ENCODE measurements at regions not wholly inside any gene's neighbourhood (a gene's known extent, or its start where the extent isn't known, plus 50 kb on each side); places are given as distances from the start of the nearest gene placed in this dataset.

DNA sequence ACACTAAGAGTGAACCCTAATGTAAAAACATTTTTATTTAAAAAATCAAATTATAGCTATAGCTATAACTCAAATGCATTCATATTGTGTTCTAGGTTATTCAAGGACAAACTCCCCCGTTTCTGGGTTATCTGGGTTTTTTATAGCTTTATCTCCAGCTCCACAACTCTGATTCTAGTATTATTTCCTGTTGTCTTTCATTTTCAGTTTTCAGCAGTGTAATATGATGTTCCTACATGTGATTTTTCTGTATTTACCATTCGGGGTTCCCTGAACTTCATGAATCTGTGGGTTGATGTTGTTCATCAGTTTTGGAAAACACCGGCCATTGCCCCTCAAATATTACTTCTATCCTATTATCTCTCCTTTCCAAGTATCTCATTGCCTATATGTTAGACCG, 221.9 kb upstream of the FOXN3 start:
- intact Hi-C loops (cut with DNase I; ENCODE audit: low total_unique reads) = no loop called here
- Histone ChIP-seq H3K27me3 (no peaks in the 10 kb centered on the region), H3K4me3 (no peak overlapping the region), H3K27ac (no peak overlapping the region), H3K9me3 (no peaks in the 10 kb centered on the region), H3K36me3 (no peaks in the 10 kb centered on the region), H3K4me1 (no peaks in the 10 kb centered on the region)
- TF ChIP-seq, protein P1, sequence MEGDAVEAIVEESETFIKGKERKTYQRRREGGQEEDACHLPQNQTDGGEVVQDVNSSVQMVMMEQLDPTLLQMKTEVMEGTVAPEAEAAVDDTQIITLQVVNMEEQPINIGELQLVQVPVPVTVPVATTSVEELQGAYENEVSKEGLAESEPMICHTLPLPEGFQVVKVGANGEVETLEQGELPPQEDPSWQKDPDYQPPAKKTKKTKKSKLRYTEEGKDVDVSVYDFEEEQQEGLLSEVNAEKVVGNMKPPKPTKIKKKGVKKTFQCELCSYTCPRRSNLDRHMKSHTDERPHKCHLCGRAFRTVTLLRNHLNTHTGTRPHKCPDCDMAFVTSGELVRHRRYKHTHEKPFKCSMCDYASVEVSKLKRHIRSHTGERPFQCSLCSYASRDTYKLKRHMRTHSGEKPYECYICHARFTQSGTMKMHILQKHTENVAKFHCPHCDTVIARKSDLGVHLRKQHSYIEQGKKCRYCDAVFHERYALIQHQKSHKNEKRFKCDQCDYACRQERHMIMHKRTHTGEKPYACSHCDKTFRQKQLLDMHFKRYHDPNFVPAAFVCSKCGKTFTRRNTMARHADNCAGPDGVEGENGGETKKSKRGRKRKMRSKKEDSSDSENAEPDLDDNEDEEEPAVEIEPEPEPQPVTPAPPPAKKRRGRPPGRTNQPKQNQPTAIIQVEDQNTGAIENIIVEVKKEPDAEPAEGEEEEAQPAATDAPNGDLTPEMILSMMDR (IDR thresholded peaks at IDR 0.05) = no peak
- DNase-seq = no peak

DNA sequence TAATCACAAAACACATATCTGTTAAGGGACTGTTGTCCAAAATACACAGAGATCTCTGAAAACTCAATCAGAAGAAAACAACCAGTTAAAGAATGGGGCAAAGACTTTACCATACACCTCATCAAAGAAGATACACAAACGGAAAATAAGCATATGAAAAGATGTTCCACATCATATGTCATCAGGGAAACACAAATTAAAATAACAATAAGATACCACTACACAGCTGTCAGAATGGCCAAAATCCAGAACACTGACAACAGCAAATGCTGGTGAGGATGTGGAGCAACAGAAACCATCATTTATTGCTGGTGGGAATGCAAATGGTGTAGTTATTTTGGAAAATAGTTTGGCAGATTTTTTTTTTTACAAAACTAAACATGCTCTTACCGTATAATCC, 220.5 kb upstream of the FOXN3 start:
- Histone ChIP-seq H3K27me3 (no peaks in the 10 kb centered on the region), H3K36me3 (no peaks in the 10 kb centered on the region), H3K4me3 (no peak overlapping the region), H3K27ac (no peak overlapping the region), H3K9me3 (no peaks in the 10 kb centered on the region), H3K4me1 (no peaks in the 10 kb centered on the region)
- intact Hi-C loops (cut with DNase I; ENCODE audit: low total_unique reads) = no loop called here
- TF ChIP-seq, protein P1 (IDR thresholded peaks at IDR 0.05) = no peak
- DNase-seq = no peak

DNA sequence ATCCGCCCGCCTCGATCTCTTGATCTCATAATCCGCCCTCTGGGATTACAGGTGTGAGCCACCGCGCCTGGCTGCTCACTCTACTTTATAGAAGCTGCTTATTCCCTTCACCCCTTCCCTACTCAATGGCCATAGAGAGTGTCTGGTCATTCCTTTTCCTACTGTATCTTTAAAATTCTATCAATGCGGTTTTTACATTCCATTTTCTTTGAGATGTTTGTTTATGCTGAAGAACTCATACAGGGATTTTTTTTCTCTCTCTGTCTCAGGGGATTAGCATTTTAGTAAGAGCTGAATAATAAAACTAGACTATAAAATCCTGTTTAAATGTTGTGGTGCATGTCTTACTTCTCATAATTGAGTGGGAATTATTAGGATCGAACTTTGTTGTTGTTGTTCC, 218.6 kb upstream of the FOXN3 start:
- Histone ChIP-seq H3K36me3 (no peaks in the 10 kb centered on the region), H3K4me3 (no peak overlapping the region), H3K9me3 (no peaks in the 10 kb centered on the region), H3K4me1 (no peaks in the 10 kb centered on the region), H3K27ac (no peak overlapping the region), H3K27me3 (no peaks in the 10 kb centered on the region)
- TF ChIP-seq, protein P1 (IDR thresholded peaks at IDR 0.05) = no peak
- no peak for DNase-seq
- intact Hi-C loops (cut with DNase I; ENCODE audit: low total_unique reads) = no loop called here

DNA sequence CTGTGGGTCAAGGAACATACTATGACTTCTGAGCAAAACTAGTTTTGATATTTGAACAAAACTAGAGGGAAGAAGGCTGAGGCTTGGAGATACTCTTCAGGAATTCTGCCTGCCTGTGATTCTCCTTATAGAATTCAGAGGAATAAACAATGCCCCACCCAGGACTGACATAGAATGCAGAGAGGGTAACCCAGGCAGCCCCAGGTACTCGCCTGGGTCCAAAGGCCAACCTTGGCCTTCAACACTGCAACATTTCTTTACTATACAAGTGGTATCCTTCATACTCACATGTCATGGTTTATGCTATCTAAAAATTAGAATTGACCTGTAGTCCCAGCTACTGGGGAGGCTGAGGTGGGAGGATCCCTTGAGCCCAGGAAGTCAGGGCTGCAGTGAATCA, 217.0 kb upstream of the FOXN3 start:
- Histone ChIP-seq H3K36me3 (no peaks in the 10 kb centered on the region), H3K4me3 (no peak overlapping the region), H3K27ac (no peak overlapping the region), H3K27me3 (no peaks in the 10 kb centered on the region), H3K9me3 (no peaks in the 10 kb centered on the region), H3K4me1 (no peaks in the 10 kb centered on the region)
- DNase-seq = no peak
- intact Hi-C loops (cut with DNase I; ENCODE audit: low total_unique reads) = no loop called here
- TF ChIP-seq, protein P1 (IDR thresholded peaks at IDR 0.05) = no peak

DNA sequence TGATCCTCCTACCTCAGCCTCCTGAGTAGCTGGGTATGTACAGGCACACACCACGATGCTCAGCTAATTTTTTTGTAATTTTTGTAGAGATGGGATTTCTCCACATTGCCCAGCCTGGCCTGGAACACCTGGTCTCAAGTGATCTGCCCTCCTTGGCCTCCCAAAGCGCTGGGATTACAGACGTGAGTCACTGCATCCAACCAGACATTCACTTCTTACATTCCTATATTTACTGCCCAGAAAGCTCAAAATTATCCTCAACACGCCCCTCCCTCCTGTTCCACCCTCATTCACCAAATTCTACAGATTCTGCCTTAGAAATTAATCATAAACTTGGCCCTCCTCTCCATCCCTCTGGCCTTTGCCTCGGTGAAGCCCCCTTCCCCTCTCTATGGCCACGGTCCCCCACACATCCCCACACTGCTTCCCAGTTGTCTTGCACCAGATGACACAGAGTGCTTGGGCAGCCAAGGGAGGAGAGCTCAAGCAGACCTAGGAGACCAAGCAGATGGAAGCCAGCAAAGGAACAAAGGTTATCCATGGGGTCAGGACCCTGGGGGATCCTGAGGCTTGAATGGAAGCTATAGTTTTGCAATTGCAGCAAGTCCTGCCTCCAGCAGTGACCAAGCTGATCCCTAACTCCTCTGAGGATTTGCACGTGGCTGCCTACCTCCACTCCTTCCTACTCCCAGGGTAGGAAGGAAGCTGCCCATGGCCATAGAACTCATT, 213.2 kb upstream of the FOXN3 start:
- Histone ChIP-seq H3K36me3 (no peaks in the 10 kb centered on the region), H3K27ac (no peak overlapping the region), H3K4me1 (no peaks in the 10 kb centered on the region), H3K27me3 (no peaks in the 10 kb centered on the region), H3K4me3 (no peak overlapping the region), H3K9me3 (no peaks in the 10 kb centered on the region)
- intact Hi-C loops (cut with DNase I; ENCODE audit: low total_unique reads) = no loop called here
- TF ChIP-seq, protein P1 (IDR thresholded peaks at IDR 0.05) = no peak
- DNase-seq = no peak

DNA sequence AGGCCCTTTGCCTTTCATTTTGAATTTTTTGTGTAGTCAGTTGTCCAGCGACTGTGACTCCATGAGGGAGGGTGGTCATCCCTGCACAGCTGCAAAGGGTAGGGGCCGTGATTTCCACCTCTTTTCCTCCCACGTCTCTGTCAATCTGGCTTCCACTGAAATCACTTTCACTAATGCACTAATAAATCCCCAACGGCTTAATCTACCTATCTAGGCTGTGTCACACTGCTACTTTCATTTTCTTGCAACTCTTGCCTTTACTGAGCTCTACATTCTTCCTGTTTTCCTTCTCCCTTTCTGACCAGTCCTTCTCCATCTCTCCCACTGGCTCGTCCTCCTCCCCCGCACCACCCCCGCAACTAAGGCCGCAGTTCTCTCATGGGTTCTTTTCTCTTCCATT, 212.3 kb upstream of the FOXN3 start:
- no peak for DNase-seq
- no peak overlapping the region for H3K4me3 ChIP-seq

More for the DNA sequence above, 212.3 kb upstream of the FOXN3 start:
- no peak overlapping the region for H3K27ac ChIP-seq
- no peaks in the 10 kb centered on the region for H3K27me3 ChIP-seq
- H3K4me1 ChIP-seq = no peaks in the 10 kb centered on the region
- no peaks in the 10 kb centered on the region for H3K36me3 ChIP-seq
- no peaks in the 10 kb centered on the region for H3K9me3 ChIP-seq
- TF ChIP-seq, protein P1 (IDR thresholded peaks at IDR 0.05) = no peak
- intact Hi-C loops (cut with DNase I; ENCODE audit: low total_unique reads) = no loop called here

Data from tibial artery (tissue), 4 donors.